K562 (cell line): ENCODE measurements at regions not wholly inside any gene's neighbourhood (a gene's known extent, or its start where the extent isn't known, plus 50 kb on each side); places are given as distances from the start of the nearest gene placed in this dataset.
"Not testable (repeated sequence)": the region's sequence is repeated elsewhere in the genome, so short reads cannot be mapped to it uniquely, and the experiment has no call there.

Experiments used
- ATAC-seq: fragments of 200-7000 bp; cut with Tn5 transposase; 3 replicates; pipeline ENCODE4 v1.9.1; 2020; ENCODE audit warnings: moderate library complexity
- BruUV-seq: library from RNA; stranded (reverse); fragments of 400-500 nt; replicated peaks from 2 replicates; lab custom pipeline; 2021; lab: Mats Ljungman, UMichigan
- CTCF ChIA-PET: fragments of 300-600 bp; formaldehyde crosslinking; extraction: SDS; loops from one replicate; lab custom pipeline; 2021; ENCODE audit warnings: low intra/inter-chr PET ratio; lab: Yijun Ruan, JAX
- POLR2A ChIA-PET: fragments of 300-600, 350-650 bp; sonication (Branson Sonifier 250); formaldehyde crosslinking; extraction: SDS; loops from one replicate; lab custom pipeline; 2021; ENCODE audit warnings: antibody characterized with exemption, inconsistent platforms; lab: Yijun Ruan, JAX
- DNase-seq, 4 experiments: peaks; one replicate each; pipeline versions ENCODE4 v3.0.0 to v3.0.0-alpha.2; 2011 to 2018; ENCODE audit warnings: low spot score in 3 of 4, mixed read lengths in 3 of 4; ENCODE audit errors: extremely low read depth in 1 of 4
- FAIRE-seq: peaks from 2 replicates; lab custom pipeline; 2011; peaks lifted over from hg19 to GRCh38; lab: Jason Lieb, UNC
- H2AFZ ChIP-seq: 2 replicates; pipeline ENCODE4 v1.6.0; 2011; ENCODE audit warnings: low read depth, low read length, control low read depth, inconsistent platforms
- H3K27ac ChIP-seq: fragments of 200-600 bp; 3 replicates; pipeline ENCODE4 v1.8.0; 2011; ENCODE audit warnings: low read depth, mild to moderate bottlenecking, control low read depth, inconsistent platforms, low read length, moderate library complexity, mixed read lengths; ENCODE audit errors: extremely low read depth
- H3K27me3 ChIP-seq, 2 experiments: fragments of 300-600 bp in 1 of 2; 2 replicates in 1 of 2; 3 replicates in 1 of 2; pipeline versions ENCODE4 v1.6.0 to v1.8.0; 2011; ENCODE audit warnings: inconsistent platforms in 2 of 2, low read length in 2 of 2, mild to moderate bottlenecking in 1 of 2, mixed read lengths in 1 of 2, moderate library complexity in 1 of 2; ENCODE audit not compliant: control insufficient read depth in 2 of 2, insufficient read depth in 2 of 2
- H3K36me3 ChIP-seq: fragments of 300-600 bp; 3 replicates; pipeline ENCODE4 v1.8.0; 2011; ENCODE audit warnings: mild to moderate bottlenecking, low read length, inconsistent platforms; ENCODE audit not compliant: control insufficient read depth, insufficient read depth
- H3K4me1 ChIP-seq, 2 experiments: fragments of 200-600 bp in 1 of 2; replicated peaks in 1 of 2; 2 replicates in 1 of 2; 3 replicates in 1 of 2; pipeline versions ENCODE4 v1.5.1 to v1.8.0; 2011; ENCODE audit warnings: inconsistent platforms in 2 of 2, low read length in 2 of 2, mild to moderate bottlenecking in 1 of 2, mixed read lengths in 1 of 2, moderate library complexity in 1 of 2; ENCODE audit not compliant: control insufficient read depth in 2 of 2, insufficient read depth in 2 of 2
- H3K4me2 ChIP-seq: 2 replicates; pipeline ENCODE4 v1.6.1; 2011; ENCODE audit warnings: low read length, control low read depth, inconsistent platforms, mixed read lengths; ENCODE audit not compliant: insufficient read depth
- H3K4me3 ChIP-seq: fragments of 200-600 bp; sonication (generic), shearing (Covaris generic); 2 replicates; pipeline ENCODE4 v1.5.1; 2016; ENCODE audit warnings: control low read depth, inconsistent platforms
- H3K79me2 ChIP-seq: fragments of 200-600 bp; 3 replicates; pipeline ENCODE4 v1.8.0; 2011; ENCODE audit warnings: low read length, inconsistent platforms; ENCODE audit not compliant: control insufficient read depth, insufficient read depth
- H3K9ac ChIP-seq, 2 experiments: 2 replicates each; pipeline versions ENCODE4 v1.6.0 to v1.6.1; 2011; ENCODE audit warnings: low read depth in 2 of 2, low read length in 2 of 2, control low read depth in 1 of 2, inconsistent platforms in 1 of 2, mild to moderate bottlenecking in 1 of 2, mixed read lengths in 1 of 2; ENCODE audit not compliant: insufficient read depth in 1 of 2
- H3K9me1 ChIP-seq: one replicate; pipeline ENCODE4 v1.6.0; 2011; ENCODE audit warnings: inconsistent platforms, mild to moderate bottlenecking, low read length, moderate library complexity; ENCODE audit not compliant: control insufficient read depth, insufficient read depth
- H3K9me3 ChIP-seq: replicated peaks from 2 replicates; pipeline ENCODE4 v1.5.1; 2011; ENCODE audit warnings: low read depth, low read length, inconsistent platforms; ENCODE audit not compliant: control insufficient read depth, insufficient read depth
- H4K20me1 ChIP-seq: replicated peaks from 2 replicates; pipeline ENCODE4 v1.6.1; 2011; ENCODE audit warnings: low read length, inconsistent platforms, mixed read lengths; ENCODE audit not compliant: control insufficient read depth, insufficient read depth
- BDP1 ChIP-seq: IDR thresholded peaks from 3 replicates; pipeline ENCODE4 v1.6.1; 2011; ENCODE audit not compliant: insufficient read length, insufficient read depth
- POLR2G ChIP-seq: fragments of 200-400 bp; formaldehyde crosslinking; IDR thresholded peaks from 2 replicates; pipeline ENCODE4 v1.6.1; 2017; ENCODE audit warnings: low read depth, mild to moderate bottlenecking, antibody characterized with exemption, low read length, moderate library complexity
- WGBS: fragments of 100-300 bp; shearing (Covaris generic); methylation state at CpG from one replicate; pipeline ENCODE4 v1.1.6; 2016; ENCODE audit warnings: low coverage, mixed read lengths; ENCODE audit not compliant: insufficient coverage; ENCODE audit errors: missing lambda C conversion rate; 5-methylcytosine and 5-hydroxymethylcytosine counted together
- in situ Hi-C: fragments of 300-500 bp; cut with MboI; formaldehyde crosslinking; loops from 4 replicates; pipeline ENCODE4 v1.15.0; 2018; ENCODE audit warnings: inconsistent platforms, mixed read lengths
- intact Hi-C: fragments of 100-400 bp; cut with micrococcal nuclease; formaldehyde crosslinking; loops from 2 replicates; pipeline ENCODE4 v1.14.2; 2022

DNA sequence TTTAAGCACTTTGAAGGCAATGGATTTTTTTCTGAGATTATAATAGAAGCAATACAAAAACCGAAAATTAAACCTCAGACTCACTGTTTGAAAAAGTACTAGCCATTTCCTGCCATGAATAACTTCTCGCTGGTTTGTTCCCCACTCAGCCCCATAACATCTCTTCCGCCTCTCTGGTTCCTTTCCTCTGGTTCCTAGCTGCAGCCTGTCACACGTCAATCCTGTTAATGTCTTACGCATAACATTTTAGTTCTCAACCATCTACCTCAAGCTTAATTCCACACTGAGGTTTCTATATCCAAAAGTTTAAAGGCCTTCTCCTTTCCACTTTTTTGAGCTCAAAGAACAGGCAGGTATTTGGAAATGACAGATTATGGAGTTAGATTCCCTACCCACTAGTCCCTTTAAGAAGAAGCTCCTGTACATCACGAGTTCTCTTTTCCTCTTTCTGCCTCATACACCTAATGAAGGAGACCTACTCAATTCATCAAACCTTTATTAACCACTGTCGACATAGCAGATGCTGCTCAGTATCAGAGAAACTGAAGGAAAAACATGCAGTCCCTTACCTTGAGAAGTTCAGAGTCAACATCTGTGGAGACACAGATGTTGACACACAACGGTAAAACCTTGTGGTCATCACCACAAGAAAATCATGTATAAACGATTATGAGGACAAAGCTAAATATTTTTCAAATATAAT is 243.0 kb upstream of the PTGER4 start:
- ChIA-PET POLR2A (no interaction called here), CTCF (no interaction called here)
- no peak overlapping the region for H3K4me3 ChIP-seq
- H3K27ac ChIP-seq = no peak overlapping the region
- H4K20me1 ChIP-seq = no peaks in the 10 kb centered on the region
- no peaks in the 10 kb centered on the region for H3K9me3 ChIP-seq
- no peak overlapping the region for H2AFZ ChIP-seq
- 0% methylated on average over 9 of the region's 9 CpGs for WGBS
- TF ChIP-seq POLR2G = no peak
- no peak for TF ChIP-seq BDP1
- H3K4me2 ChIP-seq = no peak overlapping the region
- ATAC-seq = no peak
- DNase-seq = no peak
- H3K9me1 ChIP-seq = no peaks in the 10 kb centered on the region
- H3K79me2 ChIP-seq = no peaks in the 10 kb centered on the region
- no peaks in the 10 kb centered on the region for H3K4me1 ChIP-seq
- BruUV-seq = no TSS peak
- H3K36me3 ChIP-seq = no peaks in the 10 kb centered on the region
- in situ Hi-C loops (no loop called here), intact Hi-C loops (no loop called here)
- no peak for FAIRE-seq
- no peak overlapping the region for H3K9ac ChIP-seq
- H3K27me3 ChIP-seq = no peaks in the 10 kb centered on the region

DNA sequence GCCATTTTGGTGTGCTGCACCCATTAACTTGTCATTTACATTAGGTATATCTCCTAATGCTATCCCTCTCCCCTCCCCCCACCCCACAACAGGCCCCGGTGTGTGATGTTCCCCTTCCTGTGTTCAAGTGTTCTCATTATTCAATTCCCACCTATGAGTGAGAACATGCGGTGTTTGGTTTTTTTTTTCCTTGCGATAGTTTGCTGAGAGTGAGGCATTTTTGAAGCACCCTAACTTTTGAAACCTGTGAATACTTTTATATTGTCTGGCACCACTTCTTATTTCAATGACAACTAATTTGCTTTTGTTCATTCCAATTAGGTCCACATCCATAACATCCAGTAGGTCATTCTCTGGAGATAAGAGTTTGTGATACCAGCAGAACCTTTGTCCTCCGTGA is 244.0 kb upstream of the PTGER4 start:
- WGBS = 0% methylated on average over 3 of the region's 4 CpGs
- H3K9me3 ChIP-seq, H3K4me3 ChIP-seq, in situ Hi-C loops, H3K9ac ChIP-seq, ATAC-seq, H3K27ac ChIP-seq, H3K9me1 ChIP-seq, H3K36me3 ChIP-seq, FAIRE-seq, BruUV-seq, H3K79me2 ChIP-seq, H3K4me2 ChIP-seq, DNase-seq, intact Hi-C loops, H4K20me1 ChIP-seq, H3K27me3 ChIP-seq, H3K4me1 ChIP-seq, H2AFZ ChIP-seq: not testable (repeated sequence)
- POLR2A ChIA-PET = interaction anchor here (0.6 kb wide), 1 partner anchor 62 kb away, joined by 3 read pairs; no protein-coding TSS in a partner anchor
- CTCF ChIA-PET = interaction anchor here (0.6 kb wide), 1 partner anchor 31 kb away, joined by 3 read pairs; no protein-coding TSS in a partner anchor
